Activated naive CD4-positive, alpha-beta T cell (primary cell): ENCODE measurements at regions not wholly inside any gene's neighbourhood (a gene's known extent, or its start where the extent isn't known, plus 50 kb on each side); places are given as distances from the start of the nearest gene placed in this dataset.
"Not testable (repeated sequence)": the region's sequence is repeated elsewhere in the genome, so short reads cannot be mapped to it uniquely, and the experiment has no call there.

Experiments
- DNase-seq, 4 experiments: peaks; one replicate each; lab custom pipeline; 2025; lab: John Stamatoyannopoulos, UW

DNA sequence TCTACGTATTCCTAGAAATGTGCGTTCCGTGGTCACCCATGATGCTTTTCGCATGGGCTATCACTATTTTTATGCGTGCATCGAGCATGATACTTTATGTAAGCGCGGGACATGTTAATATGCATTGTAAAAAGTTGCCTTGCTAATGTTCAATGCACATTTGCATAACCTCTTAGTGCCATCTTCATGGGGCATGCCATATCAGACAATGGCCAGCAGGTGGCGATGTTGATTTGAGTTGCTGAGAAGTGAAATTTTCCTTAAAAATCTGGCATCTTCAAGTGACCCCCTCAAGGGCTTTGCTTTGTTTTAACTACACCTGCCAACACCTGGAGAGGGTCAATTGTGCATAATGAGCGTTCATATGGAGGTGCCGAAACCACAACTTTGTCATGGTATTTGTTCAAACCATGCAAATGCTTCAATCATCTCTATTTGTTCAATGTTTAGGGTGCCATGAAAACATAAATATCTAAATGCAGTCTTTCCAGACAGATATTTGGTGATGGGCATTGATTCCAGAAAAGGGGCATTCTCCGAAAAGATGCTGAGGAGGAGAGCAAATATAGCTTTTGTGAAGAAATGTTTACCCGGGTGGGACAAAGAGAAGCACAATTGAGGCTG, 833.9 kb upstream of the PRKX start:
- peak in 2 of 4 experiments; percentile 2 to 14 for DNase-seq

DNA sequence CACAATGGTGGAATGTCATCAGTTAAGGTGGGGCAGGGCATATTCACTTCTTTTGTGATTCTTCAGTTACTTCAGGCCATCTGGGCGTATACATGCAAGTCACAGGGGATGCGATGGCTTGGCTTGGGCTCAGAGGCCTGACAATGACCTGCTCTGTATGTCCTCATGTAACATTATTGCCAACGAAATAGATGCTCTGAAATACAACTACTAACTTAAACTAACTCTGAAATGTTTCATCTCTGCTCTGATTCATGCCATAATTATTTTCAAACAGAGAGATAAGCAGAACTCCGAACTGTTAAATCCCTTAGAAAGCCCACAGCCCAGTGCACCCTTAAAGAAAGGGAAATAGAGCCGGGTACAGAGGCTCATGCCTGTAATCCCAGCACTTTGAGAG, 832.7 kb upstream of the PRKX start:
- not testable (repeated sequence) for DNase-seq

DNA sequence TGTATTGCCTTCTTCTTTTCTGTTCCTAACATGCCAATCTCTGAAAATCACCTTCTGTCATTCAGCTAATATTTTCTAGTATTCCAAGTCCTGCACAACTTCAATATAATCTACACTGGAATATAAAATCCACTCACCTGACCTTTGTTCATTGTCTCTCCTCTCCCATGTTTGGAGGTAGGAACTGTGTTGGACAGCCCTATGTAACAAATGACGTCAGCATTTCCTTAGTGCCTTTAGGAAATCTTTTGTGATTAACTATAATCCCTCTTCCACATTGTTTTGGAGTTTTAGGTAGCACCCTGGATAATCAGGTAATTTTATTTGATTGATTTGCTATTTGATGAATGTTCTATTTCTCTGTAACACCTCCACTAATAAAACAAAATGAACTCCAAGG, 814.8 kb upstream of the PRKX start:
- DNase-seq, result no peak

DNA sequence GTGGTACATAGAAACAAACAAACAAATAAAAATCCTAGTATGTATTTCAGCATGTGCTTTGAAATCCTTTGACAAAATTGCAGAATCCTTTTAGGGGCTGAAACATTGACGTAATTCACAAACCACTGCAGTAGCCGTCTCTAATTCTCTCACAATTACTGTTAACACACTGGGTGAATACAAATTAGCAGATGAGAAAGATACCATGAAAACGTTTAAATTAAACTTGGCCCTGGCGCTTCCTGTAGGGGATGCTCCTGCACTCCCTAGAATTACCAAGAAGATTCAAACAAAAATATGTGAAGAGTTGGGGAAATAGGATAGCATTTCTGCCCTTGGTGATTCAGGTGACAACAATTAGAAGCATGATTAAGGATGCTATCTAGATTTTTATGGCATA, 772.5 kb upstream of the PRKX start:
- DNase-seq, result no peak

DNA sequence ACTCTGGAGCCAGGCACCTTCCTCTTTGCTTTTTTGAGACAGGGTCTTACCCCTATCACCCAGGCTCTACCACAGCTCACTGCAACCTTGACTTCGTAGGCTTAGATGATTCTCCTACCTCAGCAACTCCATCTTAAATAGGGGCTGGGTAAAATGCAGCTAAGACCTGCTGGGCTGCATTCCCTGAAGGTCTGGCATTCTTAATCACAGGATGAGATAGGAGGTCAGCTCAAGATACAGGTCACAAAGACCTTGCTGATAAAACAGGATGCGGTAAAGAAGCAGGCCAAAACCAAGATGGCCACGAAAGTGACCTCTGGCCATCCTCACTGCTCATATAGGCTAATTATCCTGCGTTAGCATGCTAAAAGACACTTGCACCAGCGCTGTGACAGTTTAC, 770.8 kb upstream of the PRKX start:
- no peak for DNase-seq

DNA sequence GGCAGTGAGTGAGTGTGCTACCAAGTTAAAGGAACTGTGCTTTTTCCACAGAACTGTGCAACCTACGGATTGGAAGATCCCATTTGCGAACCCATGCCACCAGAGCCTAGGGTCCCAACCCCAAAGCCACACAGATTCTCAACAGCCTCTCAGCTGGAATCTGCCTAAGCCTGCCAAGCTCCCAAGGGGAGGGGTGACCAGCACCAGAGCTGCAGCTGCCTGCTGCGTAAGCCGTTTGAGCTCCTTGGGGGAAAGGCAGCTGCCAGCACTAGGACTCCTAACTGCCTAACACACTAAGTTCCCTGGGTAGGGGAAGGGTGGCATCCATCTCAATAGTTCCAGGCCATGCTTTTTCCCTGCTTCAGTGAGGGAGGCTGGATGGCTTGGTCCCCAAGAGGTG, 738.1 kb upstream of the PRKX start:
- DNase-seq, result no peak

DNA sequence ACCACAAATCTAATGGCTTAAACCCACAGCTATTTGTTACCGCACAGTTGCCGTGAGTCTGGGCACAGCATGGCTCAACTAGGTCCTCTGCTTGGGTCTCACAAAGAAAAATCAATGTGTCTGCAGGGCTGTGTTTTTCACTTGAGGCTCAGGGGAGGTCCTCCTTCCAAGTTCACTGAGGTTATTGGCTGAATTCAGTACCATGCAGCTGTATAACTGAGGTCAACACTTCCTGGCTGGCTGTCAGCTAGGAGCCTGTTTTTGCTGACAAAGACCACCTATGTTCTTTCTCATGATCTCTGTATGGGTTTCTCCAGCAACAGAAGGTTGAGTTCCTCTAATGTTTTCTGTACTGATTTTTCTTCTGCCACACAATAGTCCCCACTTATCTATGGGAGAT, 736.7 kb upstream of the PRKX start:
- no peak for DNase-seq

DNA sequence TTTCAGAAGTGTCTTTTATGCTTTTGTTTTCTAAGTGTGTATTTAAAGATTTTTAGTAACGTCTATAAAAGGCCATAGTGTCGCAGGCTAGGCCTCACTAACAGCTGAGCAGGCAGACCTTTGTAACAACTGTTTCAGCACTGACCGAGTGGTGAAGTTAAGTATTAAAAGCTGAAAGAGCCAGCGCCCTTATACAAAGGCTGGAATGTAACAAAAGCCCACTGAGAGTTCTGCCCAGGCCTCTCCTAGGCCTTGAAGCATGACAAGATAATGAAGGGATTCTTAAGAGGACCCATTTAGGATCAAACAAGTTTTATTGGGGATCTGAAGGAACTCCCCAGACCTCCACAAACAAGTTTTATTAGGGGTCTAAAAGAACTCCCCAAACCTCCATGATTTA, 722.5 kb upstream of the PRKX start:
- DNase-seq, result no peak

DNA sequence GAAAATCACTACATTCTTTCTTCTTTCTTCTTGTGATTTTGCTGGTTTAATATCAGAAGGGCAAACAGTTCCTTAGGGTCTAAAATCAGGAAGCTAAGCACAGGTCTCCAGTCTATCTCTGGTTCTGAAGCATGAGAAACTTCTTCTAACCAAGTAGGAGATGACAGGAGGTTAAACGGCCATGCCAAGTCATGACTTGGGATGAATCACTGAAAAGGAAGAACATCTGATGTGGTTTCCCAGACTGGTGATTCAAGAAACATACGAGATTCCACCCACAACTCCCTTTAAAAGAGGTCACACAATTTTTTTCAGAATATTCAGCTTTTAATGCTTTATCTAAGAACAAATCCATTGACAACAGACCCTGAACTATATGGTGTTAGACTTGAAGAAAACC, 684.0 kb upstream of the PRKX start:
- no peak for DNase-seq

DNA sequence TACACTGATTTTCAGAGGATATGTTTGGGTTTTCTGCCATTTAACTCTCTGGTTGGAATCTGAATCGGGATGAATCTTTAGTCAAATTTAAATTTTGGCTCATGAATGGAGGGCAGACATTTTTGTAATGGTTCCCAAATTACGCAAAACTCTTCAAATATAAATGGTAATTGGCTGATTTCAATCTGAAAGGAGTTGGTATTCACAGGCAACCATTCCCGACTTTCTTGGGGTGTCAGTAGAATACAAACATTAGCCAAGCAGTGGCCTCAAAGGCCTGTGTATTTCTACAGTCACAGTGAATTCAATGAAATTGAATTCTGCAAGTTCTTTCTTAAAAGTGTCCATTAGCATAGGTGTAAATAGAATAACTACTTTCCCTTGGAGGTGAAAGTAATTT, 668.8 kb upstream of the PRKX start:
- no peak for DNase-seq

DNA sequence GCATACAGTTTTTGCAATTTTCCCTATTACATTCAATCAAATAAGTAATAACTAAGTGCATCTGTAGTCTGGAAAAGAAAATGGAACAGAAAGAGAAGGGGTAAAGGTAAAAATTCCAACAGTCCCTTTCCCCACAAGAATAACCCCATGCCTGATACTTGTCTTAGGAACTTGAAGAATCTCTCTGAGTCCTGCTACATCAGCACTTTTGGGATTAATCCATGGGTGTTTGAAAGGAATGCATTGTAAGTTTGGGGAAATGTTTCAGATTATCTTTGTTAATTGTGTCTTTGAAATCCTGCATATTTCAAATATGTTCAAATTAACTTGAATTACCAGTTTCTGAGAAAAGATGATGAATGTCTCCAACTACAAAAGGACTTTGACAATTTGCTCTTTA, 667.3 kb upstream of the PRKX start:
- DNase-seq, result no peak

DNA sequence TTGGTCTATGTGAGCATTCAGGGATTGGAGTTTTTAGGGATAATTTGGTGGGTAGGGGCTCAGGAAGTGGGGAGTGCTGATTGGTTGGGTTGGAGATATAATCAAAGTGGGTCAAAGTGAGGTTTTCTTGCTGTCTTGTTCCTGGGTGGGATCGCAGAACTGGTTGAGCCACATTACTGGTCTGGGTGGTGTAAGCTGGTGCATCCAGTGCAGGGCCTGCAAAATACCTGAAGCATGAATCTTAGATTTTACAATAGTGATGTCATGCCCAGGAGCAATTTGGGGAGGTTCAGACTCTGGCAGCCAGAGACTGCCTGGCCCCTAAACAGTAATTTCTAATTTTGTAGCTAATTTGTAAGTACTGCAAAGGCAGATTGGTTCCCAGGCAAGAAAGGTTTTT, 665.6 kb upstream of the PRKX start:
- no peak for DNase-seq

DNA sequence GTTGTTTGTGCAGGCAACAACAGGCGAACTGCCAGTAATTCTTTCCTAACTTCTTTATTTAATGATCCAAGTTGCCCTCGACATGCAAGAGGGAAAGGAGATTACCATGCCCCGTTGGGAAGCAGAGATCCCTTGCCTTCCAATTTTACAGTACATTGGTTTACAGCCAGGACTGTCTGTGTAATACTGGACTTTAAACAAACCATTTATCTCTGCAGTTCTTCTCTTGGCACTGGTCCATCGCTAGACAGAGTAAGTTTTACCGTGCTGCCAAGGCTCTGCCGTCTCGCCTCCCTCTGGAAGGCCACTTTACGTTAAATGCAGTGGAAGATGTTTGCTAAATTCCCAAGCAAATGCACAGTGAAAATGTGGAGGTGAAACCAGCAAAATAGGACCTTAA, 660.3 kb upstream of the PRKX start:
- no peak for DNase-seq

DNA sequence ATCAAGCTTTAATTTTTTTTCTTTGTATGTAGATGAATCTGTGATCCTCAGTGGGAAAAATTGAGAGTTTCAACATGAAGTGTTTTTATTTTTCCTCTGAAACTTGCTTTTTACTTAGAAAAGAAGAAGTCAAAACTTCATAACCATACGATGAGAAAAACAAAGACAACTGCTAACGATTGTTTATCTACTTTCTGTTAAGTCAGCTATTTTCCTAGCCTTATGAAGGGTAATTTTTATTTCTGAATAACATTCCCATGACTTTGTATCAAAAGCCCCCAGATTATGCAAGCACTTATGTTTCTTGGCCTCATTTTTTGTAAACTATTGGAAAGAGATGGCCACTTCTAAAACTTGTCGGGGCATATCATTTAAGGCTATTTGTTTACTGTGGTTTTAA, 645.1 kb upstream of the PRKX start:
- DNase-seq, result no peak

DNA sequence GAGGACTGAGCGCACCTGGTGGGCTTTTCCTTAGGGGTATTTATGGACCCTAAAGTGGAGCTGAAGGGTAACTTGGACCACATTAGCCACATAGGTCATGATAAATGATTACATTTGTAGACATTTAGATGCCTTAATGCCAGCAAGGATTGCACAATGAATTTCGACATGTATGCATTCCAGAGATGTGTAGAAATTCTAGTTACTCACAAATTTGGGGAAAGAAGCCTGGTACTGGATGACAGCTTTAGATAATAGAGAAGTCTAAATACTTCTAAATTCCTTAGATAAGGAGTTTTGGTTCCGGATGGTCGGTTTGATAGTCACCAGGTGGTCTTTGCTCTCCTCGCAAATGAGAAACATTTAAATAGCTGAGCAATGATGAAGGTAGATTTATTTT, 609.5 kb upstream of the PRKX start:
- no peak for DNase-seq

DNA sequence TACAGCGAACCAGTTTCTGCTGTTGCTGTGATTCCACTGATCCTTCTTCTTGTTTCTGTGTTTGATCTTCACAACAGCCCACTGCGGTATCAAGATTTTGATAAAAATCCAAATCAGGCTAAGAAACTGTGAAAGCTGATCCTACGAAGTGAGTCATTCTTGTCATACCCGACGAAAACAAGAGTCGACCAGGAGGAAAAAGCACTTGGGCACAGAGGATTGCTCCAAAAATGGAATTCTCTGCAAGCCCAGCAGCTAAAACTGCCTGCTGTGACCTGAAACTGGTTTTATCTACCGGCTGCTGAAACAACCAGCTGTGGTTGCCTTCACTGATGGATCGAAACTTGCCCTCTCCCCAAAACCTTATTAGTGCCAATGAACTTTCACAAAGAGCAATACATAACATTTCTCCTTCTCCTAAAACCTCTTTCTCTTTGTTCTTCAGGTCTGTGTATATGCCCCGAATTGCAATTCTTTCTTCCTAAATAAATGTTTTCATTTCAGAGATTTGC, 607.0 kb upstream of the PRKX start:
- no peak for DNase-seq

DNA sequence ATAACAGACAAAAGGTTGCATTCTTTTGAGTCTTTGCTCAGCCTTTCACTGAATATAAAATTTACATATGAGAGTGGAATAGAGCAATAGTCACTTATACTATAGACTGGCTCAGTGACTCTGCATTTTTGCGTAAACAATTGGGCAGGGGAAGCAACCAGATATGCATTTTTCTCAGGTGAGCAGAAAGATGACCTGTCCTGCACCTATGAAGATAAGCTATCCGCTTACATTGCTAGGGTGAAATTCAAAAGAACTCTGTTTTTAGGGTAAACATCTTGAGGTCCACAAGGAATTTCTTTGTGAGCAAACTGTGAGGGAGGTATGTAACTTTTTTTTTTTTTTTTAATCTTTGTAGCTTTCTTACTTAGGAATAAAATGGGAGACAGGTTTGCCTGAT, 602.4 kb upstream of the PRKX start:
- DNase-seq, result no peak

DNA sequence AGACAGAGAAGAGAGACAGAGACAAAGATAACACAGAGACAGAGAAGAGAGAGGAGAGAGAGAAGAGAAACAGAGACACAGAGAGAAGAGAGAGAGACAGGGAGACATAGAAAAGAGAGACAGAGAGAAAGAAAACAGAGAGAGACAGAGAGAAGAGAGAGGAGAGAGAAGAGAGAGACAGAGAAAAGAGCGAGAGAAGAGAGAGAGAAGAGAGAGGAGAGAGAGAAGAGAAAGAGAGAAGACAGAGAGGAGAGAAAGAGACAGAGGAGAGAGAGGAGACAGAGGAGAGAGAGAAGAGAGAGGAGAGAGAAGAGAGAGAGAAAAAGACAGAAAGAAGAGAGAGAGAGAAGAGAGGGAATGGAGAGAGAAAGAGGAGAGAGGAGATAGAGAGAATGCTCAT, 601.1 kb upstream of the PRKX start:
- DNase-seq, result no peak

DNA sequence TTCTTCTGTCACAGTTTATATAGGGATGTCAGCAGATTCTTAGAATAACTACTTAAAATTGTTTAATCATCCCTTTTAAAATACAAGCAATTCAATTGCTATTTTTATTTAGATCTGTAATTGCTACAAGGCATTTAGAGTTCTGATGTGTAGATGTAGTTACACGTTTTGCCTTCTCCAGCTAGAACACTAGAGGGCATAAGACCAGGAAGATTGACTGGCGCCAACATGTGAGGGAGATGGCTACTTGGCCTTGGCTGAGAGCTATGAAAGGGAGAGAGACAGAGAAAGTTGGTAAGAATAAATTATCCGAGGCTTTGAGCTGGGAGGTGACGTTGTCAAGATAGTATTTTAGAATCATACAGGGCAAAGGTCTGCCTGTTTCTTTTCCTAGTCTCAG, 563.7 kb upstream of the PRKX start:
- DNase-seq, result no peak

DNA sequence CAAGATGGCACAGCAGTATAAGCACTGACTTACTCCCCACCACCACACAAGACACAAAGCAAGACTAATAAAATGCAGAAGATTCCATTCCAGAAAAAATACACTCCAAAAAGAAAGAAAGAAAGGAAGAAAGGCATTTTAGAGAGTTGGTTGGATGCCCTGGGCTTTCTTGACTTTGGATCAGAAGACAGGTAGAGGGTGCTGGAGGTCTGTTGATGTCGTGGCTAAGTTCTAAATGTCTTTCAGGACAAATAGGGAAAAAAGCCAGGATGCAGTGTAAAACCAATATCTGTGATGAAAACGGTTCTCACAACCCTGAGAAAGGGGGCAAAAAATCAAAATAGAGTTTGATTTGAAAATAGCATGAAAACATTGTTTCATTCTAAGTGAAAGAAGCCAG, 555.2 kb upstream of the PRKX start:
- no peak for DNase-seq

DNA sequence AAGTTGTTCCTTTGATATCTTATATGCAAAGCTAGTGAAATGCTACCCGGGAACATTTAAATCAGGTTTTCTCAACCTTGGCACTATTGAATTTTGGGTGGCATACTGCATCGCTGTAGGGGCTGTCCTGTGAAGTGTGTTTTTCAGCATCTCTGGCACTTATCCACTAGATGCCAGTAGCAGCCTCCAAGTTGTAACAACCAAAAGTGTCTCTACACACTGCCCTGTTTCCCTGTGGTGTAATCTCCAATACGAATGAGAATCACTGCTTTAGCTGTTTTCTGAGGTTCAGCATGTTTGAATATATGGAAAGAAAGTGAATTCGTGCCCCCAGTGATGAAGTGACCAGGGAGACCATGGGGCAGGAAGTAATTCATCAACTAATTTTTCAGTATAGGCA, 551.6 kb upstream of the PRKX start:
- no peak for DNase-seq

DNA sequence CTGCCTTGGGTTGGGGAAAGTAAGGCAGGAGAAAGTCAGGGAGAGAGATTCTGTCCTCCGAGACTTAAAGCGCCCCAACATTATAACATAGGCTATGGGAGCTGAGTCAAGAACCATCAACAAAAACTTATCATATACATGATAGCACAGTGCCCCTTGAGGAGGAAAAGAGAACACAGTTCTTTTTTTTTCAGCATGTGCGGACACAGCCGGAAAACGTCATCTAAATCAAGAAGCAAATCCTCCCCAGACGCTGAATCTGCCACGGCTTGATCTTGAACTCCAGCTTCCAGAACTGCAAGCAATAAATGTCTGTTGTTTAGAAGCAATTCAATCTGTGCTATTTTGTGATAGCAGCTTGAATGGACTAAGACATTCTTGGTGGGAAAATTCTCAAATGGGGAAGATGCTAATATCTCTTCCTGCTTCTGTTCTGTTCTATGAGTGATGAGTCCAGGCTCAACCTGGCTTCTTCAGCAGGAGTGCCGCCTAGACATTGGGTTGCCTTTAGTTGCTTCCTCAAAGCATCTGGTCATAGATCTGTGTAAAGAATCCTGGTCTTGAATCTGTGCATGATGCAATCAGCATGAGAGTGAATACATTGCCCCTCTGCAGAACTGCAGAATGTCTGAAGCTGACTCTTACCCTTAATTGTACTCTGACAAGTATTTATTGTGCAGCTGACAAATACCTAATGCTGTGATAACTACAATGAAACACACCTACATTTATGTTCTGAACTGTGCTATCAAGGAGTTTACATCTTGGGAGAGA, 549.8 kb upstream of the PRKX start:
- no peak for DNase-seq

DNA sequence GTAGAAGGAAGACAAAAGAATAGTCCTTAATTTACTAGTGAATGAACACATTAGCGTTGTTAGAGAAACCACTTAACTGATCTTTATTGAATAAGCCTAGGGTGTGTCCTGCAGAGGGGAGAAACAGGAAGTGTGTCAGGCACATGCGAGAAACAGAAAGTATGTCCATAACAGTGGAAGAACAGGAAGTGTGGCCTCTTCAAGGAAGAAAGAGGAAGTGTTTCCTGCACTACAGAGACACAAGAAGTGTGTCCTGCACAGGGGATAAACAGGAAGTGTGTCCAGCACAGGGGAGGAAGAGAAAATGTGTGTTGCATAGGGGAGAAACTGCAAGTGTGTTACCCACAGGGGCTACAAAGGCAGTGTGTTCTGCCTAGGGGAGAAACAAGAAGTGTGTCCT, 539.6 kb upstream of the PRKX start:
- no peak for DNase-seq

DNA sequence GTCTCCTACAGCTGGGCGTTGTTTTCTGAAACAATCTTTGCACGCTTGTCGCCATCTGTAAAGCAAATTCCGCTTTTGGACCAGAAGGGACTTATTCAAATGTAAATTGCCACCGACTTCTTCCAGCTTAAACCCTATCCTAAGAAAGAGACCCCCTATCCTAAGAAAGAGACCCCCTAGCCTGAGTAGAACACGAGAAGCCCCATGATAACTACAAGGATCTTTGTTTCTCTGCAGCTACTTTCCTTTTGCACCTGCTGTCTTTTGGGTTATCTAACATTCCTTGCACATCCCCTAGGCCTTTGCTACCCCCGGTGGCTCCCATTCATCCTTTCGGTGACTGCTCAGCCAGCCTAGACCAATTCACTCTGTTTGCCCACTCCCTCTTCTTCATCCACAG, 536.0 kb upstream of the PRKX start:
- no peak for DNase-seq
